ENCODE measurements at regions not wholly inside any gene's neighbourhood (a gene's known extent, or its start where the extent isn't known, plus 50 kb on each side); places are given as distances from the start of the nearest gene placed in this dataset.

DNA sequence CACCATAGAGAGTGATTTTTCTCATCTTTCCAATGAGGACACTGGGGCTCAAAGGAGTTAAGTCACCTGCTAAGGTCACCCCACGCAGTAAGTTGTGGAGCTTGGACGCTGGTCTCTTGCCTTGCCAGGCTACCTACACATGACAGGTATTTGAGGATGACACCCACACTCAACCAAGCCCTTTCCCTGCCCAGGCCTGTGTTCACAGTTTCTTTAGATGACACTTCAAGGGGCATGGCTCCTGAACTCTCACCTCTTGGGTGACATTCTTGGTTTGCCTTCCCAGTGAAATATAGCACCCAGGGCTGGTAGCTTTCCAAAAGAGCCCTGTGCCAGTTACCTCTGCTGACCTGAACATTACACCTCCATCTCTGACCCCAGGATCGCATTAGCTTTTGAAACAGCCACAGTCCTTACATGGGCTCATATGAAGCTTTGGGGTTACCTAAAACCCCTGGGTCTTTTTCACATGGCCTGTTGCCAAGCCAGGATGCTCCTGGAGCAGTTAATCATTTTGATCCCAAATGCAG lies 148.0 kb downstream of the RPLP1 start:
- TF ChIP-seq NFRKB (IDR thresholded peaks at IDR 0.05) (no peak), SP1 (IDR thresholded peaks at IDR 0.05) (no peak), HDGF (IDR thresholded peaks at IDR 0.05; ENCODE audit: borderline replicate concordance) (no peak), FOXM1 (IDR thresholded peaks at IDR 0.05; ENCODE audit: borderline replicate concordance) (no peak), BHLHE40 (IDR thresholded peaks at IDR 0.05; ENCODE audit: borderline replicate concordance) (no peak), FOXA1 (IDR thresholded peaks at IDR 0.05) (no peak), FOXK2 (IDR thresholded peaks at IDR 0.05) (no peak), TARDBP (IDR thresholded peaks at IDR 0.05) (no peak), CTBP1 (IDR thresholded peaks at IDR 0.05; ENCODE audit: borderline replicate concordance) (no peak), SUZ12 (IDR thresholded peaks at IDR 0.05) (no peak), ELF4 (IDR thresholded peaks at IDR 0.05) (no peak)

Measured in HEK293T (cell line).